Fibroblast of skin of scalp (primary cell): ENCODE measurements at regions not wholly inside any gene's neighbourhood (a gene's known extent, or its start where the extent isn't known, plus 50 kb on each side); places are given as distances from the start of the nearest gene placed in this dataset.
"Not testable (repeated sequence)": the region's sequence is repeated elsewhere in the genome, so short reads cannot be mapped to it uniquely, and the experiment has no call there.

ENCODE experiments used
- DNase-seq: peaks from one replicate; pipeline ENCODE4 v3.0.0-alpha.2; 2013

GRCh38 chr22:22697377-22698117, 53.1 kb downstream of the GGTLC2 start:
- no peak for DNase-seq

GRCh38 chr22:22698263-22698750, 53.9 kb downstream of the GGTLC2 start:
- DNase-seq, result no peak

DNA sequence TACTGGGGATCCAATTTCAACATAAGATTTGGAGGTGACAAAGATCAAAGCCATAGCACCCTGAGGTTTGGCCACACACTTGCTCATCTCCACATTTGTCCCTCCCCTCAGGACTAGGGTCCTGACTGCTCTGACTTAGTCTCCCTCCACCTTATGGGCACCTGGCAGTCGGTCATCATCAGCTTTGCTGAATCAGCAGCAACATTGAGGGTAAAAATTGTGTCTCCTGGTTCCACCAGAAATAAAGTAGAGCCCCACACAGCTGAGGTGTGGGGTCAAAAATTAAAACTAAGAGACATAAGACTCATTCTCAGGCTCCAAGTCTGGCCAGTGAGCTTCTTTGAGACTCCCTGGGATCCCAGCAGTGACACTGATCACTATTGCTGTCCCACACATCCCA, 56.2 kb downstream of the GGTLC2 start:
- DNase-seq, result no peak

DNA sequence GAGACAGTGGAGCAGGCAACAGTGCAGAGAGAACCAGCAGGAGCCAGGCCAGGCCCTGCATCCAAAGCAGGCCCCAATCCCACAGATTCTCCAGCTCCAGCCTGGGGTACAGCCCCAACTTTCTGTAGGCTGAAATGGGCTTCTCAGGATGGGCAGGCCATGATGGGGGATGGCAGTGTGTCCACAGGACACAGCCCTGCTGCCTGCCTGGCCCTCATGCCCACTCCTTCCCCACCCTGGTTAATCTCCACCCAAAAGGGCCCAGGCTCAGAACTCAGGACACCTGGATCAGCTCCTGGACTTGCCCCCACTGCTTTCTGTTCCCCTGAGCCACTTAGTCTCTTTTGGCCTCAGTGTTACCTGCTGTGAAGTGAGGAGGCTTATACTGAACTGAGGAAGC, 57.1 kb downstream of the GGTLC2 start:
- not testable (repeated sequence) for DNase-seq

- DNase-seq, result no peak
Observed at GRCh38 chr22:22702237-22703202, 58.1 kb downstream of the GGTLC2 start.

DNA sequence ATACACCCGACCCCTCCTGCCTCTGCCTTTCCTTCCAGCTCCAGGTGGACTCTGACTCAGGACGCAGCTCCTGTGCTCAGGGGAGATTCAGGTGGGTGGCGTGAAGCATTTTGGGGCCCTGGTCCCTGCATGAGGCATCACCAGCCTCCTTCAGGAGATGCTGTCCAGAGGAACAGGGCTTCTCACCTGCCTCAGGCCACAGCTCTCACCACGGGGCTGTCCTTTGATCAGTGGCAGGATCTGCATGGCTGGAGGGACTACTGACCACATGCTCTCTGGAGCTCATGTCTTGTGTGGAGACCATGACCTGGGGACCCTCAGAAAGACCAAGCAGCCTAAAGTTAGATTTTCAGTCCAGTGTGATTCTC, 58.8 kb downstream of the GGTLC2 start:
- no peak for DNase-seq

- DNase-seq, result no peak
Observed at GRCh38 chr22:22703715-22704114, 59.3 kb downstream of the GGTLC2 start.

GRCh38 chr22:22704156-22704946, 59.9 kb downstream of the GGTLC2 start:
- DNase-seq, result no peak

DNA sequence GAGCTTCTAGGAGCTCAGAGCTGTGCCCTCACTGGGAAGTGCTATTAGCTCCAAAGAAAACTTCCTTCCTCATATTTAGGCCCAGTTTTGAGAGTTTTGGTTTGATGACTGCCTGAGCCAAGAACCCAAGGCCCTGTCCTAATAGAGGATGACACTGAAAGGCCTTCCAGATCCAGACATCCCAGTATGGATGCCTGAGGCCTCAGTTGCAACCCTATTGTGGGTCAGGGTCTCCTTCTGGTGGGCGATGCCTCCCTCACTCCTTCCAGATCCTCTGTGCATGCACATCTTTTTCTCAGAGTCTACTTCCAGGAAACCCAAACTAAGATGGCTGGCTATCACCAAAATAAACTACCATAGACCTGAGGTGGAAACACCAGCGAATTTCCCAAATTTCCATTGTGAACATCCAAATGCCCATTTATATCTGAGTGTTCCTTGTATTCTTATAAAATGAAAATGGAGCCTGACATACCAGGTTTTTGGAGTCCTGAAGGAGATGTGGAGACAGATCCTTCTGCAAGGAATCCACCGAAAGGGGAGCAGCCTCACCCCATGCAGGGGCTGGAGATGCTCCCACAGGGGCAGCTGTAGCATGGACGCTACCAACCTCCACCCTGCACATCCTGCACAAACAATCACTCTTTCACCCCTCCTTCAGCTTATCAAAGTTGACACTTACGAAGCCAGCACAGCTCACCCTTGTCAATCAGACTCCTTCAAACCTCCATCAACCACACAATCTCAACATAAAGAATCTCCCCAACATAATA, 61.1 kb downstream of the GGTLC2 start:
- no peak for DNase-seq

- no peak for DNase-seq
Observed at GRCh38 chr22:22706253-22706915, 62.0 kb downstream of the GGTLC2 start.

DNA sequence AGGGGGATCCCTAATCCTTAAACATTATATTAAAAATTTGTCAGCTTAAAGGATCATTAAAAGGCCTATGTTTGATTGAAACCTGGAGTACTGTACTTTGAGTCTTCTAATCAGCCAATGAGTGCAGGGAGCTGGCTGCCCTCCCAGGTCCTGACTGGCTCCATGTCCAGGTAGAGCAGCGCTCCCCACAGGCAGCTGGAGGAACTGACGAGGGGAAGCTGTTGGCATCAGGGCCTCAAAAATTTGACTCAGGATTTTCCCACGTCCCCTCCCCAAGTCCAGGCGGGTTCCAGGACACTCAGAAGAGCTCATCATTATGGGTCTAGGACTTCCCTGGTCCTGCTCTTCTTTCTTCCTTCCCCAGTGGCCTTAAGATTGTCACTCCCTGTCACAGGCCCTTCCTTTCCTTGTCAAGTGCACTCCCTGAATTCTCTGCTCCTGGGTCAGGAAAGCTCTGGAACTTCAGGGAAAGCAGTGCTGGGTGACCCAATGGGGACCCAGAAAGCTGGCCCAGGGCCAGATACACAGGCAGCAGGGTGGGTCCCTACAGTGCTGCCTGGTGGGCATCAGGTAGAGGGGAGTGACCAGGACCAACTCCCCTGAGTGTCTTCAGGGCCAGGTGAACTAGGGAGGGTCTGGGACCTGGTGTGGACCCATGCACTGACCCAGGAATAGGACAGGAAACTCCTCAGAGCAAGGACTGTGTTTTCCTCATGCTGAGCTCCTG, 65.5 kb downstream of the GGTLC2 start:
- DNase-seq, result no peak

- DNase-seq, result peak; percentile 27
Observed at GRCh38 chr22:22710719-22711531, 66.5 kb downstream of the GGTLC2 start.

- no peak for DNase-seq
Observed at GRCh38 chr22:22711532-22711913, 67.1 kb downstream of the GGTLC2 start.

- DNase-seq, result no peak
Observed at GRCh38 chr22:22712092-22712658, 67.8 kb downstream of the GGTLC2 start.

GRCh38 chr22:22712666-22713365, 68.4 kb downstream of the GGTLC2 start:
- no peak for DNase-seq

GRCh38 chr22:22713416-22713815, 69.0 kb downstream of the GGTLC2 start:
- DNase-seq, result no peak

DNA sequence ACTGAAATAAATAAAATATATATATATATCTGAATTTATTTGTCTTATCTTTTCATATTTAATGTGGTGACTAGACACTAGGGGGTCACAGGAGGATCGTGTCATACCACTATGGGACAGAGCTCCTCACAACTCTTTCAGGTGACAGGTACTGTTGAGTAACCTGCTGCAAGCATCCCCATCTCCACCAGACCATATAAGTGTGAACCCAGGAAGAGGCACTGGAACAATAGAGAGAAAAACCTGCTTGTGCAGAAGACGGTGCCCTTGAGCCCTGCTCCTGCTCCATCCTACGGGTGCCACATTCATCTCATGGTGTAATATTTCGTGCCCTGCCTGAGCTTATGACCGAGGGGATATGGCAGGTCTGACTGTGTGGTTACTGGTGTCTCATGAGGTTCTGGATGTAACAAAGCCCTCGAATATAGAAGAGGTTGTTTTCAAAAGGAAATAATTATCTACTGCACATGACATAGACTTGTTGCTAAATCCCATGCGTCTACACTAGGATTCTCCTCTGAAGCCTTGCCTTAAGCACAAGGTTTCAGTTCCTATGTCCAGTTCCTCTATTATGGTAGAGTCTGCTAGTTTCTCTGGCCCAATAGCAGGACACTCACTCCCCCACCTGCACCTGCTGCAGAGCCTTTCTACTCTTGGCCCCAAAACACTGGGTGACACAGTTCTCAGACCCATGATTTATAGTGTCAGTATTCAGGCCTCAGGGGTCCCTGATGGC, 70.4 kb downstream of the GGTLC2 start:
- no peak for DNase-seq

- no peak for DNase-seq
Observed at GRCh38 chr22:22716136-22716665, 71.8 kb downstream of the GGTLC2 start.
